ENCODE measurements at regions not wholly inside any gene's neighbourhood (a gene's known extent, or its start where the extent isn't known, plus 50 kb on each side); places are given as distances from the start of the nearest gene placed in this dataset.

- no peak overlapping the region for H3K27ac ChIP-seq (ENCODE audit: insufficient read depth, low read depth, low read length)
- DNase-seq (ENCODE audit: low read depth, low spot score) (no peak), FAIRE-seq (no peak)
- H3K9me1 ChIP-seq (replicated peaks; ENCODE audit: control insufficient read depth, extremely low read depth, insufficient read depth, low read length): no peaks in the 10 kb centered on the region
- no peaks in the 10 kb centered on the region for H3K36me3 ChIP-seq (ENCODE audit: control insufficient read depth in 2 of 2, extremely low read depth in 1 of 2, insufficient read depth in 2 of 2, low read length in 2 of 2)
- no peaks in the 10 kb centered on the region for H3K79me2 ChIP-seq (ENCODE audit: control insufficient read depth, insufficient read depth, low read length)
- H3K9ac ChIP-seq (replicated peaks; ENCODE audit: extremely low read depth, insufficient read depth, low read length): no peak overlapping the region
- peaks cover 12 to 22% of the 10 kb centered on the region in 2 experiments for H3K27me3 ChIP-seq (ENCODE audit: control insufficient read depth in 2 of 2, insufficient read depth in 2 of 2, low read length in 2 of 2)
- BruUV-seq (replicated peaks): no TSS peak
- H3K4me3 ChIP-seq (replicated peaks in 1 of 3; ENCODE audit: insufficient read depth in 1 of 3, low read depth in 1 of 3, low read length in 3 of 3): no peak overlapping the region
- dilution Hi-C loops (cut with MboI; ENCODE audit: extremely low pct_ligation_motif_present, low sequenced_read_pairs) (no loop called here), intact Hi-C loops (cut with micrococcal nuclease) (no loop called here)
- H2AFZ ChIP-seq (ENCODE audit: low read depth, low read length): no peak overlapping the region
- H4K20me1 ChIP-seq (replicated peaks; ENCODE audit: control insufficient read depth, extremely low read depth, insufficient read depth, low read length): no peaks in the 10 kb centered on the region
- no peaks in the 10 kb centered on the region for H3K9me3 ChIP-seq (replicated peaks; ENCODE audit: control insufficient read depth, insufficient read depth, low read length)
- TF ChIP-seq EZH2 (IDR thresholded peaks at IDR 0.05; ENCODE audit: borderline replicate concordance, low read depth, low read length, severe bottlenecking) (no peak), POLR2AphosphoS5 (IDR thresholded peaks at IDR 0.05; ENCODE audit: insufficient read depth, low read depth, low read length) (no peak), POLR2A (IDR thresholded peaks at IDR 0.05; ENCODE audit: low read depth, low read length) (no peak), GATA2 (IDR thresholded peaks at IDR 0.05; ENCODE audit: insufficient read depth, insufficient read length, low read depth, low read length) (no peak), MAX (IDR thresholded peaks at IDR 0.05; ENCODE audit: insufficient read depth, insufficient read length) (no peak), MYC (IDR thresholded peaks at IDR 0.05; ENCODE audit: low read depth, low read length) (no peak), JUN (IDR thresholded peaks at IDR 0.05; ENCODE audit: borderline replicate concordance, insufficient read depth, insufficient read length, low read depth) (no peak), CTCF (IDR thresholded peaks at IDR 0.05; ENCODE audit: extremely low read depth in 1 of 2, insufficient read depth in 1 of 2, low read depth in 1 of 2, low read length in 2 of 2) (no peak), FOS (IDR thresholded peaks at IDR 0.05; ENCODE audit: borderline replicate concordance, insufficient read depth, low read length) (no peak)
- H3K4me1 ChIP-seq (ENCODE audit: control insufficient read depth, extremely low read depth, insufficient read depth, low read length): no peaks in the 10 kb centered on the region
- POLR2A ChIA-PET: no interaction called here
- CTCF ChIA-PET: no interaction called here
- no peak overlapping the region for H3K4me2 ChIP-seq (ENCODE audit: insufficient read depth, low read length)
Observed at GRCh38 chr17:83149761-83150251, 70.4 kb downstream of the METRNL start.
